Thymus (tissue), 11 donors: ENCODE measurements at regions not wholly inside any gene's neighbourhood (a gene's known extent, or its start where the extent isn't known, plus 50 kb on each side); places are given as distances from the start of the nearest gene placed in this dataset.

Experiments
- DNase-seq, 9 donors: peaks; one replicate each; pipeline ENCODE4 v3.0.0-alpha.2; 2013; ENCODE audit warnings: low spot score in 9 of 9, low read depth in 6 of 9, missing footprints in 1 of 9
- H3K27ac ChIP-seq, 2 donors: one replicate each; pipeline ENCODE4 v1.5.1; 2013; ENCODE audit warnings: control low read depth in 1 of 2, low read depth in 1 of 2, low read length in 1 of 2, mild to moderate bottlenecking in 1 of 2, moderate library complexity in 1 of 2
- H3K27me3 ChIP-seq, 2 donors: one replicate each; pipeline ENCODE4 v1.5.1; 2013; ENCODE audit warnings: low read length in 1 of 2; ENCODE audit not compliant: control insufficient read depth in 2 of 2, insufficient read depth in 1 of 2
- H3K36me3 ChIP-seq, 2 donors: one replicate each; pipeline ENCODE4 v1.5.1; 2013; ENCODE audit warnings: low read length in 1 of 2, mild to moderate bottlenecking in 1 of 2, moderate library complexity in 1 of 2; ENCODE audit not compliant: control insufficient read depth in 2 of 2, insufficient read depth in 2 of 2
- H3K4me1 ChIP-seq, 2 donors: one replicate each; pipeline ENCODE4 v1.5.1; 2013; ENCODE audit warnings: low read length in 2 of 2; ENCODE audit not compliant: control insufficient read depth in 2 of 2, insufficient read depth in 2 of 2
- H3K4me3 ChIP-seq, 2 donors: one replicate each; pipeline ENCODE4 v1.5.1; 2013; ENCODE audit warnings: low read length in 2 of 2, control low read depth in 1 of 2, mild to moderate bottlenecking in 1 of 2
- H3K9me3 ChIP-seq, 2 donors: one replicate each; pipeline ENCODE4 v1.5.1; 2013; ENCODE audit warnings: low read length in 1 of 2, mild to moderate bottlenecking in 1 of 2; ENCODE audit not compliant: control insufficient read depth in 2 of 2, insufficient read depth in 1 of 2
- WGBS: extraction: QIAGEN DNeasy Blood & Tissue Kit; methylation state at CpG from one replicate; pipeline ENCODE4 v1.1.7; 2013; 5-methylcytosine and 5-hydroxymethylcytosine counted together
- donor health status: healthy.

DNA sequence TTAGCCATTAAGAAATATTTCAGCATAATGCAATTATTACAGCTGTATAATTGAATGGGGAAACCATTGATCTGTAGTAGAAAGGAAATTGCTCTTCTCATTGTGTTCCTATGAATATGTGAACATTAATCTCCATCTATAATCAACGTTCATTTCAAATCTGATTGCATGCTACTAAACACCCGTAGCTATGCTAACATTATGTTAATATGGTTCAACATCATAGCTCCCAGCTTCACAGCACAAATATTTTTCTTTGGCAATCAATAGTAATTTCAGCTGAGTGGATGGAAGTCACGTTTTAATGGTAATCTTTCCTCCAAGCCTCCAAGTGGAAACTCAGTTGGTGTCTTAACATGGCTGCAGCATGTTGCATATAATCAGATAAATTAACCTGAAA is 454.4 kb downstream of the MAFB start:
- Histone ChIP-seq H3K36me3 (no peaks in the 10 kb centered on the region), H3K27ac (no peak overlapping the region), H3K9me3 (no peaks in the 10 kb centered on the region), H3K4me1 (no peaks in the 10 kb centered on the region), H3K27me3 (no peaks in the 10 kb centered on the region), H3K4me3 (no peak overlapping the region)
- no peak for DNase-seq
- 92% methylated on average over 3 of the region's 3 CpGs for WGBS

GRCh38 chr20:40233406-40233805 is 455.6 kb downstream of the MAFB start:
- Histone ChIP-seq H3K4me1 (no peaks in the 10 kb centered on the region), H3K4me3 (no peak overlapping the region), H3K27ac (no peak overlapping the region), H3K9me3 (no peaks in the 10 kb centered on the region), H3K27me3 (no peaks in the 10 kb centered on the region), H3K36me3 (no peaks in the 10 kb centered on the region)
- WGBS = 84% methylated on average over 3 of the region's 3 CpGs
- DNase-seq = no peak

GRCh38 chr20:40232756-40233155 is 456.3 kb downstream of the MAFB start:
- H3K27ac ChIP-seq = no peak overlapping the region
- no peaks in the 10 kb centered on the region for H3K36me3 ChIP-seq
- no peaks in the 10 kb centered on the region for H3K9me3 ChIP-seq
- DNase-seq = no peak
- no peak overlapping the region for H3K4me3 ChIP-seq
- H3K4me1 ChIP-seq = no peaks in the 10 kb centered on the region
- no peaks in the 10 kb centered on the region for H3K27me3 ChIP-seq

GRCh38 chr20:40232273-40232672 is 456.8 kb downstream of the MAFB start:
- 98% methylated on average over 1 of the region's 1 CpG for WGBS

DNA sequence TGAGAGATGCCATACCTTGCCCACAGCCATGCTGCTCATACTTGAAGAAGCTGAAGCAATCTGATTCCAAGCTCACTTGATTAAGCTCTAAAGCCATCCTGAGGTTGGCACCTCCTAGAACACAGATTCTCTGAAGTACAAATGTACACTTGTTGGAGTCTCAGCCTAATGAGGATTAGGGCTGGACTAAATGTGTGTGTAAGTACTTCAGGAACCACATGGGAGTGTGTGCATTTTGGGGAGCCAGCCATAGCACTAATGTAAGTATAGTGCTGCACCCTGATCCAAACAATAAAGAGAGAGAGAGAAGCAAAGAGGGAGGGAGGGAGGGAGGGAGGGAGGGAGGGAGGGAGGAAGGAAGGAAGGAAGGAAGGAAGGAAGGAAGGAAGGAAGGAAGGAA is 458.6 kb downstream of the MAFB start:
- H3K27ac ChIP-seq = no peak overlapping the region
- no peak overlapping the region for H3K4me3 ChIP-seq
- no peaks in the 10 kb centered on the region for H3K9me3 ChIP-seq
- no peaks in the 10 kb centered on the region for H3K36me3 ChIP-seq
- H3K27me3 ChIP-seq = no peaks in the 10 kb centered on the region
- H3K4me1 ChIP-seq = no peaks in the 10 kb centered on the region
- DNase-seq = no peak

More at GRCh38 chr20:40232273-40232672, 456.8 kb downstream of the MAFB start:
- Histone ChIP-seq H3K27ac (no peak overlapping the region), H3K9me3 (no peaks in the 10 kb centered on the region), H3K36me3 (no peaks in the 10 kb centered on the region), H3K4me1 (no peaks in the 10 kb centered on the region), H3K27me3 (no peaks in the 10 kb centered on the region), H3K4me3 (no peak overlapping the region)
- DNase-seq = no peak

DNA sequence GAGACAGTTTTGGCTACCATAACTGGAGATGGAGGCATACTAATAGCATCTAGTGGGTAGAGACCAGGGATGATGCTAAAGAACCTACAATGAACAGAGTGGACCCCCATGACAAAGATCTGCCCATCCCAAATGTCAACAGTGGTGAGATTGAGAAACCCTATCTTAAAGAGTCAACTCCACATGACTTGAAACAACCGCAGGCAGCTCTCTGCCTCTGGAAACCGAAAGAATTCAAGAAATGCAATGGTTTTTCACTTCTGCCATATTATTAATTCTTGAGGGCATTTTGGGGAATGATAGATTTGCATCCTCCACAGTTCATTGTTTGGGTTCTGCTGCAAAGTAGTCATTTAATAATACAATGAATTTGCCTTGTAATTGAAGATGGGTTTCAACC is 463.4 kb downstream of the MAFB start:
- no peak overlapping the region for H3K4me3 ChIP-seq
- H3K4me1 ChIP-seq = no peaks in the 10 kb centered on the region
- no peaks in the 10 kb centered on the region for H3K27me3 ChIP-seq
- WGBS = 93% methylated on average over 2 of the region's 2 CpGs
- DNase-seq = no peak
- H3K9me3 ChIP-seq = no peaks in the 10 kb centered on the region
- no peak overlapping the region for H3K27ac ChIP-seq
- no peaks in the 10 kb centered on the region for H3K36me3 ChIP-seq

DNA sequence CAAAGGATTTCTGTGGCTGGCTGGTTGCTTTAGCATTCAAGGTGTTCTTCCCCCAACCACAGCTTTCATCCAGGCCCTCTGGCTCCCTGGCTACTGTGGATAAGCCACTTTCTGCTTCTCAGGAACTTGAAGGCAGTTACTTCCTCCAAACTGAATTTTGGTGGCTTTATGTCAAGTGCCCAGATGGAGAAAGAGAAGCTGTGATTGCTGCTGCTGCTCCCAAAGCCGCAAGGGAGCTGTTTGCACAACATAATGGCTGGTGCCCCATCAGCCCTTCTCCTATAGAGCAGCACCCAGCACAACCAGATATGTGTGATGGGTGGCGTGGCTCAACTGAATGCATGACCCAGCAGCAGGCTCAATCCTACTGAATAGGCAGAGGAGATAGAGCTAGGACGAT is 465.2 kb downstream of the MAFB start:
- Histone ChIP-seq H3K4me1 (no peaks in the 10 kb centered on the region), H3K4me3 (no peak overlapping the region), H3K36me3 (no peaks in the 10 kb centered on the region), H3K27ac (no peak overlapping the region), H3K27me3 (no peaks in the 10 kb centered on the region), H3K9me3 (no peaks in the 10 kb centered on the region)
- no peak for DNase-seq
- WGBS = 86% methylated on average over 3 of the region's 3 CpGs

GRCh38 chr20:40218971-40219370 is 470.1 kb downstream of the MAFB start:
- no peak for DNase-seq
- WGBS = 82% methylated on average over 2 of the region's 2 CpGs
- Histone ChIP-seq H3K27me3 (no peaks in the 10 kb centered on the region), H3K36me3 (no peaks in the 10 kb centered on the region), H3K4me3 (no peak overlapping the region), H3K27ac (no peak overlapping the region), H3K9me3 (no peaks in the 10 kb centered on the region), H3K4me1 (no peaks in the 10 kb centered on the region)

DNA sequence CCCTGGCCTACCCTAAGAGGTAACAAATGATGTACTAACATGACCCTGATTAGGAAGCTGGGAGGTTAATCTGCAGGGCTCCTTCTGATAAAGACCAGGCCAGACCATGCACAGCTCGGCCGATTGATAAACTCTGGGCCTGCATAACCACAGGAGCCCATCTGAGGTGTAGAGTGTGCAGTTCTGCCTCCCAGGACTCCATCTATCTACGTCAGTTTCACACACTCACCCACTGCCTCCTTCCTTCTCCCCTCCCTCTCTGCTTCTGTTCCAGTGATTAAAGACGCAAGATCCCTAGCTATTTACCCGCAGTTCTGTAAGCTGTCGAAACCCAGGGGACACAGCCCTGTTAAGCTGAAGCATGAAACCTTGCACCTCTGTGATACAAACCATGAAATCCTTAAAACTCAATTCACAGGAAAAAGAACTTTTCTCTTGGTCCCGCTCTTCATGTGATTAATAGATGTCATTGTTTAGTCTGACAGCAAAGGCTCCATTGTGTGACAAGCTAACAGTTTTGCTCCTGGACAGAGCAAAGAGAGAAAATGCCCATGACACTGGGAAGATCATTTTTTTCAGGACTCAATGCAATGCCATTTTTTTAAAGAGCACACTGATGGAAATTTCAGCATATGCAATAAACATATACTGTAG is 470.6 kb downstream of the MAFB start:
- H3K4me1 ChIP-seq = no peaks in the 10 kb centered on the region
- WGBS = 70% methylated on average over 7 of the region's 7 CpGs
- H3K27ac ChIP-seq = no peak overlapping the region
- no peaks in the 10 kb centered on the region for H3K9me3 ChIP-seq
- no peaks in the 10 kb centered on the region for H3K27me3 ChIP-seq
- no peak overlapping the region for H3K4me3 ChIP-seq
- DNase-seq = no peak
- H3K36me3 ChIP-seq = no peaks in the 10 kb centered on the region

GRCh38 chr20:40207655-40208054 is 481.4 kb downstream of the MAFB start:
- Histone ChIP-seq H3K27ac (no peak overlapping the region), H3K36me3 (no peaks in the 10 kb centered on the region), H3K27me3 (no peaks in the 10 kb centered on the region), H3K4me3 (no peak overlapping the region), H3K4me1 (no peaks in the 10 kb centered on the region), H3K9me3 (no peaks in the 10 kb centered on the region)
- DNase-seq = no peak
- 89% methylated on average over 1 of the region's 1 CpG for WGBS
